Thoracic aorta (tissue), 2 donors: ENCODE measurements at regions not wholly inside any gene's neighbourhood (a gene's known extent, or its start where the extent isn't known, plus 50 kb on each side); places are given as distances from the start of the nearest gene placed in this dataset.

Source experiments
- ATAC-seq: fragments of 150-250 bp; one replicate; pipeline ENCODE4 v1.8.0; 2017; ENCODE audit warnings: low read depth; ENCODE audit not compliant: insufficient number of reproducible peaks, low FRiP score
- DNase-seq: peaks from one replicate; pipeline ENCODE4 v3.0.0-alpha.2; 2020; ENCODE audit warnings: low spot score
- H3K27ac ChIP-seq, 2 donors: fragments of 200-600 bp; sonication (generic); 1 replicate in 1 of 2; 2 replicates in 1 of 2; pipeline ENCODE4 v1.5.1; 2016; ENCODE audit warnings: mild to moderate bottlenecking in 2 of 2, moderate library complexity in 2 of 2
- H3K27me3 ChIP-seq: fragments of 200-600 bp; sonication (generic); replicated peaks from 2 replicates; pipeline ENCODE4 v1.6.0; 2016; ENCODE audit warnings: mild to moderate bottlenecking; ENCODE audit not compliant: insufficient read depth
- H3K36me3 ChIP-seq: fragments of 200-600 bp; sonication (generic); one replicate; pipeline ENCODE4 v1.5.1; 2016
- H3K4me1 ChIP-seq, 2 donors: fragments of 200-600 bp; sonication (generic); 1 replicate in 1 of 2; 2 replicates in 1 of 2; pipeline versions ENCODE4 v1.5.1 to v1.6.0; 2016; ENCODE audit warnings: low read depth in 2 of 2, mild to moderate bottlenecking in 1 of 2; ENCODE audit not compliant: control insufficient read depth in 1 of 2
- H3K4me3 ChIP-seq: fragments of 200-600 bp; sonication (generic); 2 replicates; pipeline ENCODE4 v1.5.1; 2016; ENCODE audit warnings: mild to moderate bottlenecking
- H3K9me3 ChIP-seq: fragments of 200-600 bp; sonication (generic); 2 replicates; pipeline ENCODE4 v1.5.1; 2016
- TF ChIP-seq, protein P1 (sequence below): fragments of 200-600 bp; sonication (generic); IDR thresholded peaks from one replicate; pipeline ENCODE4 v1.5.1; 2019; ENCODE audit warnings: antibody characterized with exemption

GRCh38 chr6:113765909-113766308 lies 91.2 kb upstream of the MARCKS start:
- Histone ChIP-seq H3K4me1 (no peaks in the 10 kb centered on the region), H3K4me3 (no peak overlapping the region), H3K36me3 (no peaks in the 10 kb centered on the region), H3K27ac (no peak overlapping the region), H3K27me3 (no peaks in the 10 kb centered on the region), H3K9me3 (no peaks in the 10 kb centered on the region)
- DNase-seq, result no peak
- ATAC-seq, result no peak
- TF ChIP-seq, protein P1, sequence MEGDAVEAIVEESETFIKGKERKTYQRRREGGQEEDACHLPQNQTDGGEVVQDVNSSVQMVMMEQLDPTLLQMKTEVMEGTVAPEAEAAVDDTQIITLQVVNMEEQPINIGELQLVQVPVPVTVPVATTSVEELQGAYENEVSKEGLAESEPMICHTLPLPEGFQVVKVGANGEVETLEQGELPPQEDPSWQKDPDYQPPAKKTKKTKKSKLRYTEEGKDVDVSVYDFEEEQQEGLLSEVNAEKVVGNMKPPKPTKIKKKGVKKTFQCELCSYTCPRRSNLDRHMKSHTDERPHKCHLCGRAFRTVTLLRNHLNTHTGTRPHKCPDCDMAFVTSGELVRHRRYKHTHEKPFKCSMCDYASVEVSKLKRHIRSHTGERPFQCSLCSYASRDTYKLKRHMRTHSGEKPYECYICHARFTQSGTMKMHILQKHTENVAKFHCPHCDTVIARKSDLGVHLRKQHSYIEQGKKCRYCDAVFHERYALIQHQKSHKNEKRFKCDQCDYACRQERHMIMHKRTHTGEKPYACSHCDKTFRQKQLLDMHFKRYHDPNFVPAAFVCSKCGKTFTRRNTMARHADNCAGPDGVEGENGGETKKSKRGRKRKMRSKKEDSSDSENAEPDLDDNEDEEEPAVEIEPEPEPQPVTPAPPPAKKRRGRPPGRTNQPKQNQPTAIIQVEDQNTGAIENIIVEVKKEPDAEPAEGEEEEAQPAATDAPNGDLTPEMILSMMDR, result no peak

DNA sequence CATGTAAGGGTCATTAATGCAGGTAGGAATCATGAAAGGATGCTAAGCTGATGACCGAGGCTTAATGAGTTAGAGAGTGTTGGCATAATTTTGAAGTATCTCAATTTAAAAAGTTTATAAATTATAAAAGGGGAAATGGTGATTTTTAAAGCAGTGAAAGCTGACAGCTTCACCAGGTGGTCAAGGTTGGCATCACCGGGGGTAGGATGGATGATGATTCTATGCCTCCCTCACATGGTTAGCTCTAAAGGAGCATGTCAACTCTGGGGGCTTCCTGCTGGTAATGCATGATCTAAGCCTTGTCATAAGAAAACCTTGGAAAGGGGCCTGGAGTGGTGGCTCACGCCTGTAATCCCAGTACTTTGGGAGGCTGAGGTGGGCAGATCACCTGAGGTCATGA lies 89.2 kb upstream of the MARCKS start:
- no peak overlapping the region for H3K27ac ChIP-seq
- DNase-seq, result no peak

DNA sequence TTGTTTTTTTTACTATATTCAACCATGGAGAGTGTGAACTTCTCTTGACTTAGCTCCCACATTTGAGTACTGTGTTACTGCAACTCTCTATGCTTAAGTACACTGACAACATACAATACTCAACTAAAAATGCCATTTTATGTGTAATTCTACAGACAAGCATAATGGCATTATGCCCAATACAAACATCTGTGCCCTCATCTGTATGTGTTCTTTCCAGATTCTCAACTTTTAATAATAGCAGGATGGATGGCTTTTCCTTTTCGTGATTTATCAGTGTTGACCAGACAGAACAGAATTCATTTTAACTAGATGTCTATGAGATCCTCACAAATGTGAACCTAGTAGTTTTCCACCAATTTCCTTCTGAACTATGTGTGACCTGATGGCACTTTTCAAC lies 84.2 kb upstream of the MARCKS start:
- Histone ChIP-seq H3K27ac (no peak overlapping the region), H3K9me3 (no peaks in the 10 kb centered on the region), H3K4me3 (no peak overlapping the region), H3K36me3 (no peaks in the 10 kb centered on the region), H3K4me1 (no peaks in the 10 kb centered on the region), H3K27me3 (no peaks in the 10 kb centered on the region)
- no peak for DNase-seq
- no peak for ATAC-seq
- TF ChIP-seq, protein P1, result no peak

More for the DNA sequence above, 89.2 kb upstream of the MARCKS start:
- Histone ChIP-seq H3K4me1 (no peaks in the 10 kb centered on the region), H3K36me3 (no peaks in the 10 kb centered on the region), H3K4me3 (no peak overlapping the region), H3K9me3 (no peaks in the 10 kb centered on the region), H3K27me3 (no peaks in the 10 kb centered on the region)
- ATAC-seq, result no peak
- TF ChIP-seq, protein P1, result no peak

GRCh38 chr6:113774127-113774825 lies 82.9 kb upstream of the MARCKS start:
- no peaks in the 10 kb centered on the region for H3K27me3 ChIP-seq
- TF ChIP-seq, protein P1, result no peak
- DNase-seq (no peak), ATAC-seq (no peak)
- no peaks in the 10 kb centered on the region for H3K4me1 ChIP-seq
- H3K9me3 ChIP-seq, result no peaks in the 10 kb centered on the region
- no peaks in the 10 kb centered on the region for H3K36me3 ChIP-seq
- H3K4me3 ChIP-seq, result no peak overlapping the region
- H3K27ac ChIP-seq, result no peak overlapping the region

DNA sequence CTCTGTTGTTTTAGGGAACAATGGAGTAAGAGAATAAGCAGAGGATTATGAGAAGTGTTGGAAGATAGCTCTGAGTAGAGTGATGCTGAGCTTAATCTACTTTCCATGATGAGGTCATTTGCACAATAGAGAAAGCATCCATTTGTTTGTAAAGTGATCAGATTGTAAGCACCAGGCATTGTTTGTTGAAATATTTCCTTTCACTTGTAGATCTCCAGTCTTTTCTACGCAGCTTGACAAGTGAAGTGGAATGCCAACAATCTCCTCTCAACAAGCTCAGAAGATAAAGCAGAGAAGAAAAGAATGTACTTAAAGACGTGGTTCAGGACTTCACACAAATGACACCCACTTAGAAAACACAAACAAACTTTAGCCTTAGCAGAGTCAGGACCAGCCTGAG lies 80.1 kb upstream of the MARCKS start:
- Histone ChIP-seq H3K4me3 (no peak overlapping the region), H3K36me3 (no peaks in the 10 kb centered on the region)

More for the DNA sequence above, 80.1 kb upstream of the MARCKS start:
- DNase-seq (no peak), ATAC-seq (no peak)
- no peaks in the 10 kb centered on the region for H3K4me1 ChIP-seq
- no peaks in the 10 kb centered on the region for H3K27me3 ChIP-seq
- H3K27ac ChIP-seq, result no peak overlapping the region
- no peaks in the 10 kb centered on the region for H3K9me3 ChIP-seq
- TF ChIP-seq, protein P1, result no peak
